K562 (cell line): ENCODE measurements at regions not wholly inside any gene's neighbourhood (a gene's known extent, or its start where the extent isn't known, plus 50 kb on each side); places are given as distances from the start of the nearest gene placed in this dataset.

Source experiments
- CREM ChIP-seq: IDR thresholded peaks from 2 replicates; pipeline ENCODE4 v1.6.1; 2014; ENCODE audit warnings: antibody characterized with exemption, low read depth
- DMBX1 ChIP-seq: fragments of 250-450 bp; sonication (Bioruptor Pico); IDR thresholded peaks from 2 replicates; pipeline ENCODE4 v1.8.0; 2022; ENCODE audit warnings: inconsistent platforms, mild to moderate bottlenecking, moderate library complexity, borderline replicate concordance
- EHMT2 ChIP-seq: fragments of 450-650 bp; IDR thresholded peaks from 2 replicates; pipeline ENCODE4 v1.6.1; 2018; ENCODE audit warnings: antibody characterized with exemption
- ESRRA ChIP-seq: fragments of 450-650 bp; IDR thresholded peaks from 2 replicates; pipeline ENCODE4 v1.6.1; 2014; ENCODE audit warnings: low read depth, mild to moderate bottlenecking, moderate library complexity, borderline replicate concordance
- FOXM1 ChIP-seq, 2 experiments: fragments of 450-650 bp in 1 of 2; sonication (generic) in 1 of 2; formaldehyde crosslinking in 1 of 2; IDR thresholded peaks; 2 replicates each; pipeline versions ENCODE4 v1.6.1 to v1.9.0; 2017 to 2022; ENCODE audit warnings: low read depth in 2 of 2, mild to moderate bottlenecking in 2 of 2, missing genetic modification reagents in 1 of 2, moderate library complexity in 1 of 2
- HMGN3 ChIP-seq: IDR thresholded peaks from 2 replicates; pipeline ENCODE4 v1.6.1; 2011; ENCODE audit warnings: borderline replicate concordance, low read depth, mild to moderate bottlenecking, mixed read lengths, low read length; ENCODE audit not compliant: insufficient read length; ENCODE audit errors: extremely low read depth
- L3MBTL2 ChIP-seq: fragments of 450-650 bp; IDR thresholded peaks from 2 replicates; pipeline ENCODE4 v1.6.1; 2016; ENCODE audit warnings: mild to moderate bottlenecking, moderate library complexity
- MAFF ChIP-seq: IDR thresholded peaks from 2 replicates; pipeline ENCODE4 v1.6.1; 2012; ENCODE audit warnings: low read length, improper control_type of control experiment
- MEF2A ChIP-seq: IDR thresholded peaks from 2 replicates; pipeline ENCODE4 v1.6.1; 2011; ENCODE audit warnings: low read depth, mild to moderate bottlenecking, low read length, moderate library complexity; ENCODE audit not compliant: control insufficient read depth
- NFE2 ChIP-seq: IDR thresholded peaks from 2 replicates; pipeline ENCODE4 v1.6.1; 2014; ENCODE audit warnings: antibody characterized with exemption, low read depth
- NR2F6 ChIP-seq: fragments of 450-650 bp; formaldehyde crosslinking; IDR thresholded peaks from 2 replicates; pipeline ENCODE4 v1.4.0; 2020; ENCODE audit warnings: mild to moderate bottlenecking
- POLR2AphosphoS2 ChIP-seq: IDR thresholded peaks from 2 replicates; pipeline ENCODE4 v1.6.1; 2012; ENCODE audit warnings: low read length, improper control_type of control experiment
- RBFOX2 ChIP-seq: fragments of 200-400 bp; formaldehyde crosslinking; IDR thresholded peaks from 2 replicates; pipeline ENCODE4 v1.6.1; 2017; ENCODE audit warnings: low read depth, mild to moderate bottlenecking, low read length, moderate library complexity
- SAFB2 ChIP-seq: fragments of 200-400 bp; formaldehyde crosslinking; IDR thresholded peaks from 2 replicates; pipeline ENCODE4 v1.6.1; 2018; ENCODE audit warnings: borderline replicate concordance, low read length, low read depth, moderate library complexity; ENCODE audit not compliant: severe bottlenecking
- SMARCA4 ChIP-seq: fragments of 450-650 bp; IDR thresholded peaks from 2 replicates; pipeline ENCODE4 v1.6.1; 2016
- SRSF1 ChIP-seq: fragments of 200-400 bp; formaldehyde crosslinking; IDR thresholded peaks from 2 replicates; pipeline ENCODE4 v1.6.1; 2017; ENCODE audit warnings: mild to moderate bottlenecking, low read depth, low read length, moderate library complexity
- TBL1XR1 ChIP-seq, 2 experiments: IDR thresholded peaks; 2 replicates each; pipeline ENCODE4 v1.6.1; 2012; ENCODE audit warnings: improper control_type of control experiment in 2 of 2, low read length in 2 of 2, mild to moderate bottlenecking in 1 of 2
- XRCC5 ChIP-seq: fragments of 200-400 bp; formaldehyde crosslinking; IDR thresholded peaks from 2 replicates; pipeline ENCODE4 v1.6.1; 2017; ENCODE audit warnings: low read depth, mild to moderate bottlenecking, low read length
- YY1 ChIP-seq, 3 experiments: IDR thresholded peaks; 2 replicates each; pipeline ENCODE4 v1.6.1; 2011; ENCODE audit warnings: low read length in 2 of 3, mild to moderate bottlenecking in 2 of 3, moderate library complexity in 2 of 3, borderline replicate concordance in 1 of 3, control low read depth in 1 of 3, low read depth in 1 of 3; ENCODE audit not compliant: insufficient read depth in 3 of 3, insufficient replicate concordance in 2 of 3, control insufficient read depth in 1 of 3, insufficient read length in 1 of 3; ENCODE audit errors: extremely low read depth in 1 of 3
- ZEB2 ChIP-seq: fragments of 450-650 bp; IDR thresholded peaks from 2 replicates; pipeline ENCODE4 v1.6.1; 2016
- ZNF134 ChIP-seq: fragments of 250-450 bp; sonication (Bioruptor Pico); conservative IDR thresholded peaks from 2 replicates; pipeline ENCODE4 v1.4.0; 2020
- ZNF695 ChIP-seq: fragments of 450-650 bp; formaldehyde crosslinking; IDR thresholded peaks from 2 replicates; pipeline ENCODE4 v1.4.0; 2020; ENCODE audit warnings: mild to moderate bottlenecking, moderate library complexity
- TF ChIP-seq, protein P1 (sequence below): fragments of 250-450 bp; sonication (Bioruptor Pico); IDR thresholded peaks from 2 replicates; pipeline ENCODE4 v1.5.0; 2021
- TF ChIP-seq, protein P2 (sequence below), 2 experiments: fragments of 450-650 bp; conservative IDR thresholded peaks; 2 replicates each; pipeline ENCODE4 v1.6.1; 2017; ENCODE audit warnings: mild to moderate bottlenecking in 2 of 2, moderate library complexity in 2 of 2
- TF ChIP-seq, protein P3 (sequence below): fragments of 450-650 bp; IDR thresholded peaks from 2 replicates; pipeline ENCODE4 v1.6.1; 2016; ENCODE audit warnings: mild to moderate bottlenecking

DNA sequence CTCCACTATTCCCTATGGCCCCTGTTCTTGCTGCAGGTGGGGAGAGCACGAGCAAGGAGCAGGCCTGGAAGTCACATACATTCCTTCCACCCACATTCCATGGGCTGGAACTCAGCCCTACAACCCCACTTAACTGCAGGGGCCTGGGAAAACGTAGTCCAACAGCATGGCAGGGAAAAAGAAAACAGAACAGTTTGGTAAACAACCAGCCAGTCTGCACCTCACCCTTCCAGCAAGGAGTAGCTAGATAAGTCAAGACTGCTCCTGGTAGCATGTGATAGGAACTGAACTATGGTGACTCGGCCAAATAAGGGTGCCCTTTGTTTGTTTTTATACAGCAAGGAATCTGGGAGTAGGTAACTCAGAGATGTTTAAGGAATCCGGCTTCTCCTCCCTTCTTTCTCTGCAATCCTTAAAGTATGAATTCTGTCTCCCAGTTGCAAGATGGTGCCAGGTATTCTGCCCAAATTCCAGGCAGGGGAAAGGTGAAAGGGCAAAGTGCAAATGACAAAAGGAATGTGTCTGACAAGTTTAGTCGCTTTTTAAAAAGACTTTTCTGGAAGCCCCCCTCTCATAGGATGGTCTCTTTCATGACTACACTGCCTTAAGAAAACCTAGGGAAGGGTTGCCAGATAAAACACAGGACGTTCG is 311.7 kb upstream of the NEBL start (continued):
- TF ChIP-seq HMGN3 (peak; percentile 37), POLR2AphosphoS2 (no peak), YY1 (IDR thresholded peaks at IDR 0.05; ENCODE audit: borderline replicate concordance in 1 of 3, control insufficient read depth in 1 of 3, extremely low read depth in 1 of 3, insufficient read depth in 3 of 3, insufficient read length in 1 of 3, insufficient replicate concordance in 2 of 3, low read depth in 1 of 3, low read length in 2 of 3) (no peak), XRCC5 (no peak), NR2F6 (CRISPR knock-in tag) (no peak), TBL1XR1 (IDR thresholded peaks at IDR 0.05; ENCODE audit: low read length in 2 of 2) (peak in 1 of 2 experiments; percentile 88; a peak in 2 of 4 replicates), NFE2 (peak; percentile 85), FOXM1 (IDR thresholded peaks at IDR 0.05; ENCODE audit: low read depth) (peak; percentile 74), FOXM1 (CRISPR knock-in tag; IDR thresholded peaks at IDR 0.05; ENCODE audit: low read depth) (no peak), ESRRA (no peak), DMBX1 (CRISPR knock-in tag) (peak; percentile 86; the same call in 1 of the 2 replicates), ZEB2 (no peak), ZNF695 (CRISPR knock-in tag) (no peak), EHMT2 (peak; percentile 65; the same call in 1 of the 2 replicates), L3MBTL2 (peak; percentile 67; the same call in 1 of the 2 replicates), MAFF (peak; percentile 52), RBFOX2 (no peak), SMARCA4 (peak; percentile 88), CREM (peak; percentile 31; the same call in 1 of the 2 replicates), MEF2A (no peak), ZNF134 (0 out of 2 replicates have a peak, but pooled peaks have one; percentile 9), SRSF1 (no peak), SAFB2 (no peak)
- TF ChIP-seq, protein P1, sequence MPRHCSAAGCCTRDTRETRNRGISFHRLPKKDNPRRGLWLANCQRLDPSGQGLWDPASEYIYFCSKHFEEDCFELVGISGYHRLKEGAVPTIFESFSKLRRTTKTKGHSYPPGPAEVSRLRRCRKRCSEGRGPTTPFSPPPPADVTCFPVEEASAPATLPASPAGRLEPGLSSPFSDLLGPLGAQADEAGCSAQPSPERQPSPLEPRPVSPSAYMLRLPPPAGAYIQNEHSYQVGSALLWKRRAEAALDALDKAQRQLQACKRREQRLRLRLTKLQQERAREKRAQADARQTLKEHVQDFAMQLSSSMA (CRISPR knock-in tag) = no peak
- TF ChIP-seq, protein P2, sequence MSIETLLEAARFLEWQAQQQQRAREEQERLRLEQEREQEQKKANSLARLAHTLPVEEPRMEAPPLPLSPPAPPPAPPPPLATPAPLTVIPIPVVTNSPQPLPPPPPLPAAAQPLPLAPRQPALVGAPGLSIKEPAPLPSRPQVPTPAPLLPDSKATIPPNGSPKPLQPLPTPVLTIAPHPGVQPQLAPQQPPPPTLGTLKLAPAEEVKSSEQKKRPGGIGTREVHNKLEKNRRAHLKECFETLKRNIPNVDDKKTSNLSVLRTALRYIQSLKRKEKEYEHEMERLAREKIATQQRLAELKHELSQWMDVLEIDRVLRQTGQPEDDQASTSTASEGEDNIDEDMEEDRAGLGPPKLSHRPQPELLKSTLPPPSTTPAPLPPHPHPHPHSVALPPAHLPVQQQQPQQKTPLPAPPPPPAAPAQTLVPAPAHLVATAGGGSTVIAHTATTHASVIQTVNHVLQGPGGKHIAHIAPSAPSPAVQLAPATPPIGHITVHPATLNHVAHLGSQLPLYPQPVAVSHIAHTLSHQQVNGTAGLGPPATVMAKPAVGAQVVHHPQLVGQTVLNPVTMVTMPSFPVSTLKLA (conservative IDR thresholded peaks at IDR 0.05) = peak; percentile 41 to 72; a peak in 3 of 4 replicates
- TF ChIP-seq, protein P3, sequence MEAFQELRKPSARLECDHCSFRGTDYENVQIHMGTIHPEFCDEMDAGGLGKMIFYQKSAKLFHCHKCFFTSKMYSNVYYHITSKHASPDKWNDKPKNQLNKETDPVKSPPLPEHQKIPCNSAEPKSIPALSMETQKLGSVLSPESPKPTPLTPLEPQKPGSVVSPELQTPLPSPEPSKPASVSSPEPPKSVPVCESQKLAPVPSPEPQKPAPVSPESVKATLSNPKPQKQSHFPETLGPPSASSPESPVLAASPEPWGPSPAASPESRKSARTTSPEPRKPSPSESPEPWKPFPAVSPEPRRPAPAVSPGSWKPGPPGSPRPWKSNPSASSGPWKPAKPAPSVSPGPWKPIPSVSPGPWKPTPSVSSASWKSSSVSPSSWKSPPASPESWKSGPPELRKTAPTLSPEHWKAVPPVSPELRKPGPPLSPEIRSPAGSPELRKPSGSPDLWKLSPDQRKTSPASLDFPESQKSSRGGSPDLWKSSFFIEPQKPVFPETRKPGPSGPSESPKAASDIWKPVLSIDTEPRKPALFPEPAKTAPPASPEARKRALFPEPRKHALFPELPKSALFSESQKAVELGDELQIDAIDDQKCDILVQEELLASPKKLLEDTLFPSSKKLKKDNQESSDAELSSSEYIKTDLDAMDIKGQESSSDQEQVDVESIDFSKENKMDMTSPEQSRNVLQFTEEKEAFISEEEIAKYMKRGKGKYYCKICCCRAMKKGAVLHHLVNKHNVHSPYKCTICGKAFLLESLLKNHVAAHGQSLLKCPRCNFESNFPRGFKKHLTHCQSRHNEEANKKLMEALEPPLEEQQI = peak; percentile 69
